HAP-1 (cell line): ENCODE measurements at regions not wholly inside any gene's neighbourhood (a gene's known extent, or its start where the extent isn't known, plus 50 kb on each side); places are given as distances from the start of the nearest gene placed in this dataset.

Experiments used
- DNase-seq, 2 experiments: peaks; one replicate each; pipeline ENCODE4 v3.0.0-alpha.2; 2016 to 2020; ENCODE audit warnings: low spot score in 2 of 2
- H3K27me3 ChIP-seq: fragments of 250-450 bp; sonication (Bioruptor Pico); 2 replicates; pipeline ENCODE4 v1.5.1; 2020; ENCODE audit warnings: low read depth, mild to moderate bottlenecking, moderate library complexity
- H3K36me3 ChIP-seq: fragments of 250-450 bp; sonication (Bioruptor Pico); replicated peaks from 2 replicates; pipeline ENCODE4 v1.5.1; 2020; ENCODE audit warnings: mild to moderate bottlenecking
- H3K4me1 ChIP-seq: fragments of 250-450 bp; sonication (Bioruptor Pico); 2 replicates; pipeline ENCODE4 v1.5.1; 2020; ENCODE audit warnings: mild to moderate bottlenecking
- H3K4me3 ChIP-seq: fragments of 250-450 bp; sonication (Bioruptor Pico); 2 replicates; pipeline ENCODE4 v1.5.1; 2020; ENCODE audit warnings: mild to moderate bottlenecking, moderate library complexity
- H3K9me3 ChIP-seq: fragments of 250-450 bp; sonication (Bioruptor Pico); 2 replicates; pipeline ENCODE4 v1.5.1; 2020; ENCODE audit warnings: mild to moderate bottlenecking, moderate library complexity
- in situ Hi-C: fragments of 300-500 bp; cut with MboI; formaldehyde crosslinking; loops from 3 replicates; pipeline ENCODE4 v1.14.3; 2020; ENCODE audit warnings: low sequenced_read_pairs, inconsistent platforms, mixed read lengths

DNA sequence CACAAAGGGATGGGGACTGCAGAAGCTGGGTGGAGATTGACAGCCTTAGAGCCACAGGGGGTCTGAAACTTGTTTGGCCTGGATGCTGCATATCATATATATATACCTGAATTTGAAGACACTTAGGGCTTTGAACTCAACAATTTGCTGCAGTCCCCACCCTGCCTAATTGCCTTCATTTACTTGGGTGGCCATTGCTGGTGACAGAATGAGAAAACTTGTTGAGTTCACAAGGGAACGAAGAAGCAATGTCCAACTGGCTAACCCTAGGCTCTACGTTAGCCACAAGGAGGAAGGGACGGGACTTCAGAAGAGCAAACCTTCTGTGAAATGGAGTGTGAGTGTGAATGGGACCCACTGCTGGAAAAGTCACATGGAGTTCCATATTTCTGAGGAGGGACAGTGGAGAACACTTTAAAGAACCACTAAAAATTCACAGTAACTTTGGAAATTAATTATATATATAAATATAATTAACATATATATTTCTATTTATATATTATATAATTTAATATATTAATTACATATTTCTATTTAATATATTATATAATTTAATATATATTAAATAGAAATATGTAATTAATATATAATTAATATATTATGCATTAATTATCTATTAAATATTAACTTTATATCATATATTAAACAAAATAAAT, 215.3 kb upstream of the SOX9 start:
- H3K4me1 ChIP-seq = no peaks in the 10 kb centered on the region
- H3K9me3 ChIP-seq = no peaks in the 10 kb centered on the region
- H3K36me3 ChIP-seq = no peaks in the 10 kb centered on the region
- no peak overlapping the region for H3K4me3 ChIP-seq
- no peak for DNase-seq
- in situ Hi-C loops = no loop called here
- no peaks in the 10 kb centered on the region for H3K27me3 ChIP-seq

DNA sequence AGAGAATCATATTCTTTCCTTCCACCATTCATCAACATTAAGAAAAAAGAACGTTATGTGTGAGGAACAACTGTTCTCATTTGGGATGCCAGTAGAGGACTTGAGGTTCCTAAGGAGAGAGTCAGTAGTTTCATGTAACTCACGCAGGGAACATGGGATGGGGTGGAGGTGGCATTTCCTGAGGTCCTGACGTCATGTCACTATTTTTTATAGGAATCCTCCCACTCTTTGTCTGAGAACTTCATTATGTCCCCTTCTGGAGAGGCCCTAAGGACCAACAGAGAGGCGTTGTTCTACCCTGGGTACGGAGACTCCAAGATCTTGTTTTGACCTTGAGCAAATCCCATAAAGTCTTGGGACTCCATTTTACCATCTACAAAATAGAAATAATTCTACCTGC, 211.7 kb upstream of the SOX9 start:
- Histone ChIP-seq H3K27me3 (no peaks in the 10 kb centered on the region), H3K36me3 (no peaks in the 10 kb centered on the region), H3K4me1 (no peaks in the 10 kb centered on the region), H3K9me3 (no peaks in the 10 kb centered on the region), H3K4me3 (no peak overlapping the region)
- in situ Hi-C loops = no loop called here
- no peak for DNase-seq

DNA sequence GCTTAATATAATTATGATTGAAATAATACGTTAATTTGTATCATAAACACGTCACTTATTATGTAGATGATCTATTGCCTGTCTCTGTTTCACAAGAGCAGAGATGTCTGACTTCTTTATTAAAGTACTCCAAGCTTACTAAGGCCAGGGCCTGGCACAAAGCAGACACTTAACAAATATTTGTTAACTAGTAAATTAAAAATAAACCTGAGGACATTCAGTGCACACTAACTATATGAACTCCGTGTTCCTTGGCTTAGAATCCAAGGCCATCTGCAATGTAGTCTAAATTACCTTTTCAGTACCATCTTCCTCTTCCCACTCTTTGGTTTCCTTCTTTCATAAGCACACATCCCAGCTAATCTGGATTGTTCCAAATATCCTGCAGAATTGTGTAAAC, 210.8 kb upstream of the SOX9 start:
- Histone ChIP-seq H3K36me3 (no peaks in the 10 kb centered on the region), H3K4me1 (no peaks in the 10 kb centered on the region), H3K4me3 (no peak overlapping the region), H3K9me3 (no peaks in the 10 kb centered on the region), H3K27me3 (no peaks in the 10 kb centered on the region)
- no peak for DNase-seq
- in situ Hi-C loops = no loop called here

DNA sequence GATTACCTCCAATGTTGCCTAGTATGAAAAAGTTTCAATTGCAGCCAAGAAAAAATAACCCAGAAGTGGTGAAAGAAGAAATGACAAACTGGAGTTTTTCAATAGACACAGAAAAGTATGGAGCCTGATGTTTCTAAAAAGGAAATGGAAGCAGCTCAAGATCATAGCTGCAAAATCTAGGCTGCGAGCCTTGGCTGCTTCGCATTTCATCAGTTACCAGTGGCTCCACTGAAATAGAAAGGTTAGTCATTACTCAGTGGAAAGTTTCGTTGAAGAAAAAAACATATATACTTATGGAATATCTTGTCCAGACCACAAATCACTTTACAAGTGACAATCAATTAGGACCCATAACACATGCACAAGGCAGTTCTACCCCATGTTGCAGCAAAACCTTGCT, 206.8 kb upstream of the SOX9 start:
- H3K4me1 ChIP-seq = no peaks in the 10 kb centered on the region
- no peak overlapping the region for H3K4me3 ChIP-seq
- no peaks in the 10 kb centered on the region for H3K36me3 ChIP-seq
- in situ Hi-C loops = no loop called here
- no peak for DNase-seq
- no peaks in the 10 kb centered on the region for H3K27me3 ChIP-seq
- no peaks in the 10 kb centered on the region for H3K9me3 ChIP-seq

DNA sequence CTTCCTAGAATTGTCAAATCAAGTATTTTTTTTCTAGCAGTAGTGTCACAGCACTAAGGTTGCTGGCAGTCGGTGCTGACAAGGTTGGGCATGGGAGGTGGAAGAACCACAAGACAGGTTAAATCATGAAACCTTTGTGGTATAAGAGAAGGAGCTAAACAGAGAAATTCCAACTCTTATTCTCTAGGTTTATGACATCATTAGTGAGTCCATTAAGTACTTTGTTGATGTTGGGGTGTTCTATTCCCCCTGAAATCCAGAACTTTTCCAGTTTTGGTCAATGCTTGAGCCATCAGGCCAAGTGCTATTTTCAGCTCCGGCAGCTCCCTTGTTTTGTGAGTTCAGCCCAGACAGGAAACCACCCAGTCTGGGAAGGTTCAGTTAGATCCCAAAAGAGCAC, 206.0 kb upstream of the SOX9 start:
- in situ Hi-C loops = no loop called here
- DNase-seq = no peak
- no peaks in the 10 kb centered on the region for H3K27me3 ChIP-seq

DNA sequence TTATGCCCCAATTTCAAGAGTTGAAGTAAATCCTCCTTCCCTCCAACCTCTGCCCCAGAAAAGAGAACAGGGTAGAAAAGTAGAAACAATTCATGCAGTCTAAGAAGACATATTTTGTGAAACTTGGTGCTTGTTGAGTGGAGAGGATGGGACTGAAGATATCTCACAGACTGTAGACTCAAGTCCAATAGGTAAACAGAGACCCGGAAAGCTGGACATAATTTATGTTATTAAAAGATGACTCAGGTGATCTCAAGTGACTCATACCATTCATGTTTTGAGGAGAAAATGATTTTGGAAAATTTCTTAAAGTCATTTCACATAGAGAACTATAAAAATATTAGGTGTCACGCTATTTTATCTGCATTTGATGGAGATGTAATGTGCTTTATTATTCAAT, 203.1 kb upstream of the SOX9 start:
- Histone ChIP-seq H3K9me3 (no peaks in the 10 kb centered on the region), H3K27me3 (no peaks in the 10 kb centered on the region), H3K36me3 (no peaks in the 10 kb centered on the region), H3K4me3 (no peak overlapping the region), H3K4me1 (no peaks in the 10 kb centered on the region)
- in situ Hi-C loops = no loop called here
- no peak for DNase-seq

More for the DNA sequence above, 206.0 kb upstream of the SOX9 start:
- H3K36me3 ChIP-seq = no peaks in the 10 kb centered on the region
- no peak overlapping the region for H3K4me3 ChIP-seq
- H3K9me3 ChIP-seq = no peaks in the 10 kb centered on the region
- no peaks in the 10 kb centered on the region for H3K4me1 ChIP-seq

DNA sequence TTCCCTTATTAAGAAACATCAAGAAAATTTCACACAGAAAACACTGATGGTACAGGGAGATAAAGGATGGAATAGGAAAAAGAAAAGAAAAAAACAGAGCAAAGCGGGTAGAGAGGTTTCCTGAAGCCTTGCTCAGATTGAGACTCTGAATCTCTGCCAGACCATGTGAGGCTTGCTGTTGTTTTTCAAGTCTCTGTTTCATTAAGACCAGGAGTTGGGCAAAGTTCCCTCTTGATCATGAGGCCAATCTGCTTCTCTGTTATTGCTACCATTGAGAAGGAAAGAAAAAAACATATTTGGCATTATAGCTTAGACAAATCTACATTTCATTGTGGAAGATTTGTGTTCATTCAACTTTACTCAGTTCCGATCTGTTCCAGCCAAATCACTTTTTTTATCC, 201.6 kb upstream of the SOX9 start:
- H3K27me3 ChIP-seq = no peaks in the 10 kb centered on the region
- H3K4me1 ChIP-seq = no peaks in the 10 kb centered on the region
- no peak for DNase-seq
- no peaks in the 10 kb centered on the region for H3K36me3 ChIP-seq
- no peak overlapping the region for H3K4me3 ChIP-seq
- in situ Hi-C loops = no loop called here
- H3K9me3 ChIP-seq = no peaks in the 10 kb centered on the region

DNA sequence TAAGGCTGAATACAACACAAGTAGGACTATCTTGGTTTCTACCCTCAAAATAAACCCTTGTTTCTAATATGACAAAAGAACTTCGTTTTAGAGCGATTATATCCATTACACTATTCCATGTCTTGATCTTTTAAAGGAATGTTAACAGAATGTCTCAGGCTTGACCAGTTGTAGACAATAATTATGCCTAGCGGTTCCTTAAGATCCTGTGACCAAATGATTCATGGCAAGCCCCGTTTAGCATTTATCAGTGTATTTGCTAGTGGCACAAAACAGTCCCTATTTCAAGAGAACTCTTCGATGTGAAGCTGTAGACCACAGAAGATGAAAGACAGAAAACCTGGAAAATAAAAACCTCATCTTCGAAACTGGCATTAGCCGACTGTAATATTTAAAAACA, 200.9 kb upstream of the SOX9 start:
- DNase-seq = no peak
- no peak overlapping the region for H3K4me3 ChIP-seq
- no peaks in the 10 kb centered on the region for H3K9me3 ChIP-seq
- no peaks in the 10 kb centered on the region for H3K4me1 ChIP-seq
- no peaks in the 10 kb centered on the region for H3K27me3 ChIP-seq
- no peaks in the 10 kb centered on the region for H3K36me3 ChIP-seq
- in situ Hi-C loops = no loop called here

DNA sequence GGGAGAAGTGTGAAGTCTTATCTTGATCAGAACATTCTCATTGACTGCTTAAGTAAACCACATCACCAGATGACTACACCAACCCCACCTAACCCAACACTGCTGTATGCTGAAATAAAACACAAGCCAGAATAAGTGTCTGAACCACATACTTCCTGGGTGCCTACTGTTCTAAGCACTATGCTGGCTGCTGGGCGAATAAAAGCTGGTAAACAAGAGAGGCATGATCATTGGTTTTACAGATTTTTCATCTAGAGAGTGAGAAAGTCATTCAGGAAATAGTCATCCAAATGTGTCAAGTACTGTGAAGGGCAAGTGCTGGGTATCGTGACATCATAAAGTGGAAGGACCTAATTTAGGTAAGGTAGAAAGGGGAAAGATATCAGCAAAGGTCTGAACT, 199.0 kb upstream of the SOX9 start:
- Histone ChIP-seq H3K27me3 (no peaks in the 10 kb centered on the region), H3K4me3 (no peak overlapping the region), H3K36me3 (no peaks in the 10 kb centered on the region), H3K4me1 (no peaks in the 10 kb centered on the region), H3K9me3 (no peaks in the 10 kb centered on the region)
- in situ Hi-C loops = no loop called here
- no peak for DNase-seq

DNA sequence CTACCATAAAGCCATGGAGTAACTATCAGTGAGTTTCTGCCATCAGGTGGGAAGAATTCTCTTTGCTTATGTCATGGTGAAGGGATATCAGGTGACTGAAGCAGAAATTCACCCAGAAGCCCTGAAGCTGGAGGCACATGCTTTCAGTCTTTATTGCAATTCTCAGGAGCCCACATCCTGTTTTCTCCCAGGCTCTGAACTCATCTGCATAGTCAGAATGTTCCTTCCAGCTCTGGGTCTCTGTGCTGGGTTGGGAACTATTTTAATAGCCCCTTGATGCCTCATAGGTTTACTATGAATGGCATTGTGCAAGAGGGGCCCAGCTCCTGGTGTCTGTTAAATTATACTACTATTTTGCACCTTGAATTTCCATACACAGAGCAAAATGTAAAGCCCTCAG, 198.4 kb upstream of the SOX9 start:
- no peak for DNase-seq
- H3K4me1 ChIP-seq = no peaks in the 10 kb centered on the region
- no peaks in the 10 kb centered on the region for H3K9me3 ChIP-seq
- H3K36me3 ChIP-seq = no peaks in the 10 kb centered on the region
- no peaks in the 10 kb centered on the region for H3K27me3 ChIP-seq
- in situ Hi-C loops = no loop called here
- no peak overlapping the region for H3K4me3 ChIP-seq

DNA sequence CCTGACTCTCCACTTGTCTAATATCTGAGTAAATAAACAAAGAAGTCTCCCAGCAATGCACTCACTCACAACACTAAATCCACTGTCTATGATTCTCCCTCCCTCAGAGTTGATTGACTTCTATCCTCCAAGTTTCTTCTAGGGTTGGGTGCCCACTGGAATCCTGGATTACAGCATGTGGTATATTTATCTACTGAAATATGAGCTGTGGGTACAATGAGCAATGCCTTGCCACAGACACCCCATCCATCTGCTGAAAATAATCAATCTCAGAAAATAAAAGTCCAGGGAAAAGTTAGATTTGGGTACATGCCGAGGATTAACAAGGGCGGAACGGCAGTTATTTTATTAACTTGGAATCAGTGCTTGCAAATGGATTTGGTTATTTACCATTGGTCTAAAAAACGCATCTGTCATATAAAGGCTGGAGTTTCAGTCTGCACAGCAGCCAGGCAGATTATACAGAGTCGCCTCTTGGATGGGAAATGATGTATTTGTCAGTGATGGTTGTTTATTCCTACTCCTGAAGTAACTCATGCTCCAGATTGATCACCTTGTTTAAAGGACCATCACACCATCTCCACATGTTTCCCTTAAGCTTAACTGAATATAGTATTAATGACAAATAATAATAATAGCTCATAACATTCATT, 193.9 kb upstream of the SOX9 start:
- no peak for DNase-seq
- Histone ChIP-seq H3K27me3 (no peaks in the 10 kb centered on the region), H3K9me3 (no peaks in the 10 kb centered on the region), H3K4me1 (no peaks in the 10 kb centered on the region), H3K36me3 (no peaks in the 10 kb centered on the region), H3K4me3 (no peak overlapping the region)
- in situ Hi-C loops = no loop called here

DNA sequence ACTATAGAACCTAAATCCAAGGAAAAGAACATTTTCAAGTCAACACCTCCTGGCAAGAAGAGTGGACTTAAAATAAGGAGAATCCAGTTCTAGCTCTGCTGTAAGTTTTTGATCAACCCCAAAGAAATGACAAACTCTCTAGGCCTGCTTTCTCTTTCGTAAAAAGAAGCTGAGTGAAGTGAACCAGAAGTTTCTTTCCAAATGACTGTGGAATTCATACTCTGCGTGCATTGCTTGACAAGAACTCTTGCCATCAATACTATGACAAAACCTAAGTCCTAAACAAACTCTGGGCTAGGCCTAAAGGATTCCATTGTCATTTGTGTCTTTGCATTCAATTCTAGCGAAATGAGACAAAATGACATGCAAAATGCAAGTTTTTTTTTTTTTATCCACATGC, 187.5 kb upstream of the SOX9 start:
- Histone ChIP-seq H3K9me3 (no peaks in the 10 kb centered on the region; the same call in 1 of the 2 replicates), H3K4me3 (no peak overlapping the region), H3K36me3 (no peaks in the 10 kb centered on the region), H3K27me3 (no peaks in the 10 kb centered on the region), H3K4me1 (no peaks in the 10 kb centered on the region)
- in situ Hi-C loops = no loop called here
- DNase-seq = no peak

DNA sequence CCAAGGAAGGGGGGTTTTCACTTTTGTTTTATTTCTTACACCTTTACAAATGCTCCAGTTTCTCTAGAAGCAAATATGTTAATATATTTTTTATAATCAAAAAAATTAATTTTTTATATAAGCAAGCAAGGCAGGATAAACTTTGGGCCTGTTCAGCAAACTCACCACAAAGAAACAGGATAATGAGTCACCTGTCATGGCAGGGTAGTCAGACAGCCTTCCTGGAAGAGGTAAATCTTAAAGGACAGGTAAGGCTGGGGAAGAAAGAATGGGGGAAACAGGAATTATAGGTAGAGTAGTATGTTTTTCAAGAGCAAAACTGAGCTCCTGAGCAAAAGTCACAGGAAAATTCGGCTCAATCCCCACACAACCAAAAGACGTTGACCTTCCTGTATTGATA, 186.3 kb upstream of the SOX9 start:
- no peaks in the 10 kb centered on the region for H3K36me3 ChIP-seq
- no peak for DNase-seq
- no peaks in the 10 kb centered on the region for H3K4me1 ChIP-seq
- H3K4me3 ChIP-seq = no peak overlapping the region
- in situ Hi-C loops = no loop called here
- no peaks in the 10 kb centered on the region for H3K27me3 ChIP-seq
- H3K9me3 ChIP-seq = no peaks in the 10 kb centered on the region; the same call in 1 of the 2 replicates

DNA sequence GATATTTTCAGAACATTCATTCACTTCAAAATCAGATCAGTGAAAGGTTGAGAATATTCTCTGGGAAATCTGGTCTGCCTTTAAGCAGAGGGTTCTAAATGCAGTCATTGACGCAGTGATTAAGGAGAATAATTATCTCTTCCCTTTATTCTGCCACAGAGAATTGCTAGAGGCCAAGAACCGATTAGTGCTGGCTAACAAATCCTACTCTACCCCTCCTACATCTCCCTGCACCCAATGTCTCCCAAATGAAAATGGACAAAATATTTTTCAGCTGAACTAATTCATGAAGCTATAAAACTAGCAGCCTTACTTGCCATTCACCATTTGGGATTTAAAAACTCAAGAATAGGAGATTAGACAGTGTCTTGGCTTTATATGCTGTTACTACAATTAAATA, 185.5 kb upstream of the SOX9 start:
- Histone ChIP-seq H3K4me1 (no peaks in the 10 kb centered on the region), H3K27me3 (no peaks in the 10 kb centered on the region), H3K36me3 (no peaks in the 10 kb centered on the region), H3K9me3 (peaks cover 2% of the 10 kb centered on the region; the same call in 1 of the 2 replicates), H3K4me3 (no peak overlapping the region)
- in situ Hi-C loops = no loop called here
- no peak for DNase-seq

DNA sequence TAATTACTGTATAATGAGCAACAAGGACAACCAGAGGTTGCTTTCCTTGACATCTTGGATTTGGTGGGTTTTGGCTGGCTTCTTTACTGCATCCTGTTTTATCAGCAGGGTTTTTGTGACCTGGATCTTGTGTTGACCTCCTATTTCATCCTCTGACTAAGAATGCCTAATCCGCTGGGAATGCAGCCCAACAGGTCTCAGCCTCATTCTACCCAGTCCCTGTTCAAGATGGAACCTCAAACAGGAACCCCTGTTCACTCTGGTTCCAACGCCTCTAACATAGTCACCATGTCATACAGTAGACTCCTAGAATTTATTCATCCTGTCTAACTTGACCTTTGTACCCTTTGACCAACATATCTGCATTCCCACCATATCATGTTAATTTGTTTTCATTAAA, 183.8 kb upstream of the SOX9 start:
- Histone ChIP-seq H3K27me3 (no peaks in the 10 kb centered on the region), H3K4me3 (no peak overlapping the region), H3K36me3 (no peaks in the 10 kb centered on the region), H3K9me3 (peaks cover 2% of the 10 kb centered on the region; the same call in 1 of the 2 replicates), H3K4me1 (no peaks in the 10 kb centered on the region)
- in situ Hi-C loops = no loop called here
- DNase-seq = no peak
